ENCODE measurements at regions not wholly inside any gene's neighbourhood (a gene's known extent, or its start where the extent isn't known, plus 50 kb on each side); places are given as distances from the start of the nearest gene placed in this dataset.

DNA sequence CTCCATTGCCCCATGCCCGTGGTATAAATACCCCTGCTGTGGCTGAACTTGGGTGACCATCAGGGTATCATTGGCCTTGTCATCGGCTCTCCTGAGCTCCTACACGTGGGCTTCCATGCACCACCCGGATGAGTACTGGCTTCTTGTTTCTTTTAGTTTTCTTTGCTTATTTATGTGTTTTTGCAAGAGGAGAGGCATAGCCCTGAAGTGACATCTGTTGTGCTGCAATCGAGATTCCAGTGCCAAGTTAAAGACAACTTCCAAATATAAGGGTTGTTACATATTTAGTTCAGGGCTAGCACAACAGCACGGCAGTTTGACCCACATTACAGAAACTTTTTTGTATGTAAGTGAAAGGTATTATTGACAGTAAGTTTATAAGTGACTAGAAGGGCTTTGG is 1087.1 kb downstream of the TBC1D22A start:
- Histone ChIP-seq H3K36me3 (no peaks in the 10 kb centered on the region), H3K4me1 (peaks cover 0 to 10% (median 0%) of the 10 kb centered on the region in 4 donors), H3K4me3 (no peak overlapping the region), H3K27ac (no peak overlapping the region), H3K9me3 (no peaks in the 10 kb centered on the region), H3K27me3 (no peaks in the 10 kb centered on the region)
- 70 to 77% methylated on average over 6 of the region's 6 CpGs for WGBS, 2 donors
- DNase-seq (ENCODE audit: low spot score in 2 of 2): no peak
- no peak for TF ChIP-seq POLR2A (IDR thresholded peaks at IDR 0.05)
- TF ChIP-seq EP300 (IDR thresholded peaks at IDR 0.05): no peak
- TF ChIP-seq, protein P1, sequence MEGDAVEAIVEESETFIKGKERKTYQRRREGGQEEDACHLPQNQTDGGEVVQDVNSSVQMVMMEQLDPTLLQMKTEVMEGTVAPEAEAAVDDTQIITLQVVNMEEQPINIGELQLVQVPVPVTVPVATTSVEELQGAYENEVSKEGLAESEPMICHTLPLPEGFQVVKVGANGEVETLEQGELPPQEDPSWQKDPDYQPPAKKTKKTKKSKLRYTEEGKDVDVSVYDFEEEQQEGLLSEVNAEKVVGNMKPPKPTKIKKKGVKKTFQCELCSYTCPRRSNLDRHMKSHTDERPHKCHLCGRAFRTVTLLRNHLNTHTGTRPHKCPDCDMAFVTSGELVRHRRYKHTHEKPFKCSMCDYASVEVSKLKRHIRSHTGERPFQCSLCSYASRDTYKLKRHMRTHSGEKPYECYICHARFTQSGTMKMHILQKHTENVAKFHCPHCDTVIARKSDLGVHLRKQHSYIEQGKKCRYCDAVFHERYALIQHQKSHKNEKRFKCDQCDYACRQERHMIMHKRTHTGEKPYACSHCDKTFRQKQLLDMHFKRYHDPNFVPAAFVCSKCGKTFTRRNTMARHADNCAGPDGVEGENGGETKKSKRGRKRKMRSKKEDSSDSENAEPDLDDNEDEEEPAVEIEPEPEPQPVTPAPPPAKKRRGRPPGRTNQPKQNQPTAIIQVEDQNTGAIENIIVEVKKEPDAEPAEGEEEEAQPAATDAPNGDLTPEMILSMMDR (IDR thresholded peaks at IDR 0.05): no peak

DNA sequence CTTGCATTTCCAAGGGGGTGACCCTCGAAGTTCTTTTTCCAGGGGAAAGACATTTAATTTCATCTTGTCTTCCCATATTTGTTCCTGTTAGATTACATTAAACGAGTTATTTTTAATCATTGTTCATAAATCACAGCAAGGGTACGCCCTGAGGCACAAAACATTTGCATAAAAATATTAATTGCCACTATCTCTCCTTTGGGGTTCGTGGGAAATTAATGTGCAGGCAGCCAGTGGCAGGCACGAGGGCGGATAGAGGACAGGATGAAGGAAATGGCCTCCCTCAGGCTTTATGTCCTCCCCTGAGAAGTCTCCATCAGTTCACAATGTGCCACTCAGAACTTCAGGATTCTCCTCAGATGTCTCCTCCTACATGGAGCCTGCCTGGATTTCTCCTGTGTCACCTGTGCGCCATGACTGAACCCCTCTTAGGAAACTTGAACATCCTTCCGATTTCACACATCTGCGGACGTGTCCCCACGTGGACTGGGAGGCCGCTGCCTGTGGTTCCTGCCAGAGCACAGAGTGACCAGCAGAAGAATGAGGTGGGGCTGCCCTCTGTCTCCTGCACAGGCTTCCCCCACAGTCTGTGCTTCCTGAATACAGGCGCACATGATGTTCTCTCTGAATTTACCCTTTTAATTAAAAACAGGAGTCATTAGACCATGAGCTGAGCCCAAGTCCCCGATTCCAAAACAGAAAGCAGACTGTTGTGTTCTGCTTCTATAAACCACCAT is 1085.9 kb downstream of the TBC1D22A start:
- Histone ChIP-seq H3K4me1 (peaks cover 0 to 10% (median 0%) of the 10 kb centered on the region in 4 donors), H3K27me3 (no peaks in the 10 kb centered on the region), H3K27ac (no peak overlapping the region), H3K4me3 (no peak overlapping the region), H3K36me3 (no peaks in the 10 kb centered on the region), H3K9me3 (no peaks in the 10 kb centered on the region)
- DNase-seq (ENCODE audit: low spot score in 2 of 2): no peak
- TF ChIP-seq, protein P1 (IDR thresholded peaks at IDR 0.05): no peak
- TF ChIP-seq EP300 (IDR thresholded peaks at IDR 0.05) (no peak), POLR2A (IDR thresholded peaks at IDR 0.05) (no peak)
- 78 to 84% methylated on average over 14 of the region's 14 CpGs for WGBS, 2 donors

DNA sequence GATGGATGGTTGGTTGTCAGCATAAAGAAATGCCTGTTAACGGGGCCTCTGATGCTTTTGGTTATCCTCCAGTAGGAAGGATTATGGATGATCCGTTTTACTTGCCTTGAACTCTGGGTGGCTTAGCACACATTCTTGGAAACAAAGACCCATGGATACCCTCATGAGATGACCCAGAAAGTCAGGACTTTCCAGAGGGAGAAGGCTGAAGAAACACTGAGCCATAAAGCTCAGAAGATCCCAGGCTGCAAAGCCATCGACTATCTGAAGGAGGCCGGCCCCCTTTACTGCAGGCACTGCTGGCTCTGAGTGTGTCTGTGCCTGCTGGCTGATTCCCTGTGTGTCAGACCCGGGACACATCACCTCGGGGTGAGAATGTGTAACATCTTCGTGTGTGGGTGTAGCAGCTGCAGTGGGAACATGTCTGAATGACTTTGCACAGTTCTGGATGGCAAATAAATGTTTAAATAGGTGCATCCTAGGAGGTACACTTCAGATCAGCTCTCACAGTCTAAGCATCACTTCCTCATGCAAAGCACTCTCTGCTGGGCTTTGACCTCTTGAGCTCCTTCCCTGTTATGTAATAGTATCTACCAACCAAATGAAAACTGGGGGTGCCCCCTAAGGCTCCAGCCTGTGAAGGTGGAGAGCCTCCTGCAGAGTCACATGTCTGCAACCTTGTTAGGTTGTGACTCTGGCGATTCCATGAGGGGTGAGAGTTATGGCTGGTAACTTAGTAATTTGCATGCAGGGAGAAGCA is 1084.9 kb downstream of the TBC1D22A start:
- Histone ChIP-seq H3K27ac (no peak overlapping the region), H3K4me3 (no peak overlapping the region), H3K9me3 (no peaks in the 10 kb centered on the region), H3K4me1 (peaks cover 0 to 10% (median 0%) of the 10 kb centered on the region in 4 donors), H3K27me3 (no peaks in the 10 kb centered on the region), H3K36me3 (no peaks in the 10 kb centered on the region)
- DNase-seq (ENCODE audit: low spot score in 2 of 2): no peak
- 47 to 50% methylated on average over 8 of the region's 8 CpGs for WGBS, 2 donors
- TF ChIP-seq EP300 (IDR thresholded peaks at IDR 0.05): no peak
- TF ChIP-seq POLR2A (IDR thresholded peaks at IDR 0.05): no peak
- TF ChIP-seq, protein P1 (IDR thresholded peaks at IDR 0.05): no peak

DNA sequence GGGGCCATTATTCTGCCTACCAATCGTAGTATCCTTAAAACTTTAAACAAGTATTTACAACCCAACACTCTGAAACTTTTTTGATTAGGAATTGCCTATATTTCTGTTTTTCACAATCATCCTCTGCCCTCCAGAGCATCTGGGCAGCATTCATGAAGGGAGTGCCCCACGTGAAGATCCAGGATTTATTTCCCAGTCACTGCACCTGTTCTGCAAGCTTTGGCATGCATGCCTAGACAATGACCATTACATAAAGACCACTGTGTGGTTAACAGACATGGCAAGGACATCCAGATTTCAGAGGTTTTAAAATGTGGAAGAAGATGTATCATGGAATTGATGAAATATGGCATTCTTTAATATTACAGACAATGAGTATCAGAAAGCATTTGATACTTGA is 1083.8 kb downstream of the TBC1D22A start:
- Histone ChIP-seq H3K4me1 (peaks cover 0 to 10% (median 0%) of the 10 kb centered on the region in 4 donors), H3K27me3 (no peaks in the 10 kb centered on the region)

More for the DNA sequence above, 1083.8 kb downstream of the TBC1D22A start:
- TF ChIP-seq, protein P1 (IDR thresholded peaks at IDR 0.05): no peak
- TF ChIP-seq EP300 (IDR thresholded peaks at IDR 0.05): no peak
- no peak for TF ChIP-seq POLR2A (IDR thresholded peaks at IDR 0.05)
- Histone ChIP-seq H3K27ac (no peak overlapping the region), H3K4me3 (no peak overlapping the region), H3K9me3 (no peaks in the 10 kb centered on the region), H3K36me3 (no peaks in the 10 kb centered on the region)
- no peak for DNase-seq (ENCODE audit: low spot score in 2 of 2)
- 59 to 81% methylated on average over 2 of the region's 2 CpGs for WGBS, 2 donors

All from tibial nerve (tissue), 4 donors.